ENCODE measurements at regions not wholly inside any gene's neighbourhood (a gene's known extent, or its start where the extent isn't known, plus 50 kb on each side); places are given as distances from the start of the nearest gene placed in this dataset.

- TF ChIP-seq CTCF (IDR thresholded peaks at IDR 0.05) (no peak), POLR2A (IDR thresholded peaks at IDR 0.05) (no peak)
These were observed 85.5 kb upstream of the ADO start for GRCh38 chr10:62719061-62719460.

Data from heart left ventricle (tissue), 13 donors.